Mesendoderm (in vitro differentiated cells): ENCODE measurements at regions not wholly inside any gene's neighbourhood (a gene's known extent, or its start where the extent isn't known, plus 50 kb on each side); places are given as distances from the start of the nearest gene placed in this dataset.

Source experiments
- DNase-seq: peaks from one replicate; pipeline ENCODE4 v3.0.0; 2013
- H2AK5ac ChIP-seq: 2 replicates; pipeline ENCODE4 v1.6.1; 2013; ENCODE audit warnings: low read length, inconsistent platforms
- H2BK120ac ChIP-seq: 2 replicates; pipeline ENCODE4 v1.6.1; 2013; ENCODE audit warnings: low read depth, mild to moderate bottlenecking, low read length, moderate library complexity, mixed read lengths
- H2BK15ac ChIP-seq: replicated peaks from 2 replicates; pipeline ENCODE4 v1.6.1; 2013; ENCODE audit warnings: low read depth, mild to moderate bottlenecking, moderate library complexity
- H2BK5ac ChIP-seq: 2 replicates; pipeline ENCODE4 v1.6.1; 2013; ENCODE audit warnings: low read length, inconsistent platforms
- H3K18ac ChIP-seq: 2 replicates; pipeline ENCODE4 v1.6.1; 2013; ENCODE audit warnings: mild to moderate bottlenecking, low read length, mixed read lengths
- H3K23ac ChIP-seq: one replicate; pipeline ENCODE4 v1.6.1; 2013; ENCODE audit warnings: low read length
- H3K27ac ChIP-seq: 2 replicates; pipeline ENCODE4 v1.5.1; 2013; ENCODE audit warnings: low read depth, mild to moderate bottlenecking, inconsistent platforms, low read length, moderate library complexity
- H3K27me3 ChIP-seq: 2 replicates; pipeline ENCODE4 v1.6.1; 2013; ENCODE audit warnings: low read length, control low read depth, mild to moderate bottlenecking, inconsistent platforms; ENCODE audit not compliant: insufficient read depth, poor library complexity
- H3K36me3 ChIP-seq: 2 replicates; pipeline ENCODE4 v1.6.1; 2013; ENCODE audit warnings: low read length, inconsistent platforms; ENCODE audit not compliant: control insufficient read depth, insufficient read depth
- H3K4ac ChIP-seq: one replicate; pipeline ENCODE4 v1.6.1; 2013; ENCODE audit warnings: low read depth, mild to moderate bottlenecking, low read length, moderate library complexity
- H3K4me1 ChIP-seq: 2 replicates; pipeline ENCODE4 v1.6.1; 2013; ENCODE audit warnings: low read depth, low read length, inconsistent platforms; ENCODE audit not compliant: control insufficient read depth
- H3K4me2 ChIP-seq: 2 replicates; pipeline ENCODE4 v1.6.1; 2013; ENCODE audit warnings: low read length
- H3K4me3 ChIP-seq: 2 replicates; pipeline ENCODE4 v1.5.1; 2013; ENCODE audit warnings: mild to moderate bottlenecking, low read length
- H3K56ac ChIP-seq: one replicate; pipeline ENCODE4 v1.6.1; 2013; ENCODE audit warnings: low read length
- H3K79me1 ChIP-seq: 2 replicates; pipeline ENCODE4 v1.6.1; 2013; ENCODE audit warnings: low read length, inconsistent platforms
- H3K79me2 ChIP-seq: 2 replicates; pipeline ENCODE4 v1.6.1; 2013; ENCODE audit warnings: mild to moderate bottlenecking, low read length; ENCODE audit not compliant: control insufficient read depth, insufficient read depth
- H3K9ac ChIP-seq: 2 replicates; pipeline ENCODE4 v1.6.1; 2013; ENCODE audit warnings: low read length, inconsistent platforms
- H4K5ac ChIP-seq: one replicate; pipeline ENCODE4 v1.6.1; 2013; ENCODE audit warnings: low read length
- H4K8ac ChIP-seq: one replicate; pipeline ENCODE4 v1.6.1; 2013; ENCODE audit warnings: low read depth, mild to moderate bottlenecking, control low read depth, low read length, moderate library complexity
- WGBS: extraction: QIAGEN DNeasy Blood & Tissue Kit; methylation state at CpG from one replicate; pipeline ENCODE4 v1.1.7; 2013; ENCODE audit warnings: low lambda C conversion rate, missing lambda C conversion rate; ENCODE audit not compliant: insufficient coverage; ENCODE audit errors: extremely low coverage; 5-methylcytosine and 5-hydroxymethylcytosine counted together

- no peak overlapping the region for H2AK5ac ChIP-seq
- no peaks in the 10 kb centered on the region for H3K27me3 ChIP-seq
- H3K4me2 ChIP-seq = no peak overlapping the region
- no peak overlapping the region for H3K4ac ChIP-seq
- no peak overlapping the region for H3K9ac ChIP-seq
- no peak overlapping the region for H4K5ac ChIP-seq
- no peaks in the 10 kb centered on the region for H3K79me1 ChIP-seq
- H3K23ac ChIP-seq = no peak overlapping the region
- no peak overlapping the region for H2BK5ac ChIP-seq
- no peak overlapping the region for H3K4me3 ChIP-seq
- no peak overlapping the region for H2BK120ac ChIP-seq
- DNase-seq = peak; percentile 33
- no peak overlapping the region for H3K27ac ChIP-seq
- H2BK15ac ChIP-seq = no peak overlapping the region
- no CpG with 5 or more reads among the region's 1 CpG for WGBS
- no peak overlapping the region for H3K56ac ChIP-seq
- H4K8ac ChIP-seq = no peak overlapping the region
- no peaks in the 10 kb centered on the region for H3K4me1 ChIP-seq
- no peaks in the 10 kb centered on the region for H3K36me3 ChIP-seq
- H3K79me2 ChIP-seq = no peaks in the 10 kb centered on the region
- no peak overlapping the region for H3K18ac ChIP-seq
Measured at GRCh38 chr11:38718659-38719058, 2120.6 kb upstream of the RAG2 start.

GRCh38 chr11:38718049-38718448, 2120.0 kb upstream of the RAG2 start:
- no peak overlapping the region for H2BK15ac ChIP-seq
- no peak overlapping the region for H2AK5ac ChIP-seq
- H3K4me3 ChIP-seq = no peak overlapping the region
- H2BK120ac ChIP-seq = no peak overlapping the region
- no peak overlapping the region for H3K27ac ChIP-seq
- no peak overlapping the region for H3K18ac ChIP-seq
- no peak overlapping the region for H3K4me2 ChIP-seq
- H3K9ac ChIP-seq = no peak overlapping the region
- no peaks in the 10 kb centered on the region for H3K79me2 ChIP-seq
- no peaks in the 10 kb centered on the region for H3K79me1 ChIP-seq
- no CpG with 5 or more reads among the region's 2 CpGs for WGBS
- H3K36me3 ChIP-seq = no peaks in the 10 kb centered on the region
- H4K5ac ChIP-seq = no peak overlapping the region
- H3K56ac ChIP-seq = no peak overlapping the region
- no peak overlapping the region for H3K23ac ChIP-seq
- no peak overlapping the region for H2BK5ac ChIP-seq
- no peak overlapping the region for H3K4ac ChIP-seq
- DNase-seq = peak; percentile 42
- H3K27me3 ChIP-seq = no peaks in the 10 kb centered on the region
- H4K8ac ChIP-seq = no peak overlapping the region
- H3K4me1 ChIP-seq = no peaks in the 10 kb centered on the region

DNA sequence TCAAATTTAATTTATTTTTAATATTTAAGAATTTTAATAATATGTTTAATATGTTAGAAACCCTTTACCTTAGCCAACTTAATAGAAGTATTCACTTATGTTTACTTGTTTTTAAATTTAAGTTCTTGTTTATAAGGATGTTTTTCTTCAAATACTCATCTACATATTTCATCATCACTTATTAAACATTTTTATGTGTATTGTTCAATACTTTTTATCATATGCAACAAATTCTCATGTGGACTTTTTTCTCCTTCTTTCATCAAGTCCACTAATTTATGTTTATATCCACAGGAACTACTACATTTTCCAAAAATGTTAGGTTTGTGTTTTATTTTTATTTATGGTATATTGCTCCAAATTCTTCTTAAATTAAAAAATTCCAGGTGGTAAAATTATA, 2113.1 kb upstream of the RAG2 start:
- H4K8ac ChIP-seq = no peak overlapping the region
- no peak overlapping the region for H3K9ac ChIP-seq
- H2BK15ac ChIP-seq = no peak overlapping the region
- no peak overlapping the region for H3K4ac ChIP-seq
- H2AK5ac ChIP-seq = no peak overlapping the region
- no peak overlapping the region for H4K5ac ChIP-seq
- H3K18ac ChIP-seq = no peak overlapping the region
- no peak overlapping the region for H3K56ac ChIP-seq
- no peaks in the 10 kb centered on the region for H3K27me3 ChIP-seq
- H3K4me3 ChIP-seq = no peak overlapping the region
- no peaks in the 10 kb centered on the region for H3K79me2 ChIP-seq
- no peak for DNase-seq
- no peak overlapping the region for H2BK5ac ChIP-seq
- H3K4me2 ChIP-seq = no peak overlapping the region
- H3K27ac ChIP-seq = no peak overlapping the region
- H3K79me1 ChIP-seq = no peaks in the 10 kb centered on the region
- H3K36me3 ChIP-seq = no peaks in the 10 kb centered on the region
- no peaks in the 10 kb centered on the region for H3K4me1 ChIP-seq
- H3K23ac ChIP-seq = no peak overlapping the region
- no peak overlapping the region for H2BK120ac ChIP-seq

GRCh38 chr11:38710262-38710661, 2112.2 kb upstream of the RAG2 start:
- H3K27ac ChIP-seq = no peak overlapping the region
- no peaks in the 10 kb centered on the region for H3K36me3 ChIP-seq
- H2AK5ac ChIP-seq = no peak overlapping the region
- H3K18ac ChIP-seq = no peak overlapping the region
- no peak overlapping the region for H3K4me3 ChIP-seq
- H3K79me2 ChIP-seq = no peaks in the 10 kb centered on the region
- H3K4ac ChIP-seq = no peak overlapping the region
- H3K79me1 ChIP-seq = no peaks in the 10 kb centered on the region
- no peak overlapping the region for H4K5ac ChIP-seq
- DNase-seq = no peak
- no peaks in the 10 kb centered on the region for H3K4me1 ChIP-seq
- no peak overlapping the region for H2BK15ac ChIP-seq
- H3K4me2 ChIP-seq = no peak overlapping the region
- no peaks in the 10 kb centered on the region for H3K27me3 ChIP-seq
- H3K56ac ChIP-seq = no peak overlapping the region
- H3K23ac ChIP-seq = no peak overlapping the region
- no CpG with 5 or more reads among the region's 5 CpGs for WGBS
- no peak overlapping the region for H2BK5ac ChIP-seq
- H4K8ac ChIP-seq = no peak overlapping the region
- no peak overlapping the region for H3K9ac ChIP-seq
- no peak overlapping the region for H2BK120ac ChIP-seq

DNA sequence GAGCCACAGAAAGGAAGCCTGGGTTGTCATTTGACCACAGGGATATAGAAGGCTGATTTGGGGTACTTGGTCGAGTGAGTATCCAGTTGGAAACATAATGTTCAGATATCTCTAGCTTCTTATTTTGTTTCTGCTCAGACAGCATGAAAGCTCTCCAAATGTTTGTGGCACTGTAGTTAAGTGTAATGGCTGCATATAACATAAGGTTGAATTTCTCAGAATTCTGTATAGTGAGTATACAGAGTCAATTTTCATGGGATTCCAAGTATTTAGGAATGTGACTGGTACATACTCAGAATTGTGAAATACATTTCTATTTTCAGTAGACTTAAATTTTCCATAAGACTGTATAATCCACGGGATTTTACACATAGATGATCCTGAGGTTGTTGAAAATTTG, 2102.1 kb upstream of the RAG2 start:
- Histone ChIP-seq H2BK5ac (no peak overlapping the region), H3K9ac (no peak overlapping the region), H4K8ac (no peak overlapping the region), H3K56ac (no peak overlapping the region), H3K4me3 (no peak overlapping the region), H3K27me3 (no peaks in the 10 kb centered on the region), H3K4me2 (no peak overlapping the region), H3K23ac (no peak overlapping the region), H3K79me2 (no peaks in the 10 kb centered on the region), H4K5ac (no peak overlapping the region), H3K4me1 (no peaks in the 10 kb centered on the region), H3K18ac (no peak overlapping the region), H2BK15ac (no peak overlapping the region), H2BK120ac (no peak overlapping the region), H2AK5ac (no peak overlapping the region), H3K79me1 (no peaks in the 10 kb centered on the region), H3K36me3 (no peaks in the 10 kb centered on the region), H3K27ac (no peak overlapping the region), H3K4ac (no peak overlapping the region)
- WGBS = no CpG with 5 or more reads among the region's 2 CpGs
- DNase-seq = no peak

DNA sequence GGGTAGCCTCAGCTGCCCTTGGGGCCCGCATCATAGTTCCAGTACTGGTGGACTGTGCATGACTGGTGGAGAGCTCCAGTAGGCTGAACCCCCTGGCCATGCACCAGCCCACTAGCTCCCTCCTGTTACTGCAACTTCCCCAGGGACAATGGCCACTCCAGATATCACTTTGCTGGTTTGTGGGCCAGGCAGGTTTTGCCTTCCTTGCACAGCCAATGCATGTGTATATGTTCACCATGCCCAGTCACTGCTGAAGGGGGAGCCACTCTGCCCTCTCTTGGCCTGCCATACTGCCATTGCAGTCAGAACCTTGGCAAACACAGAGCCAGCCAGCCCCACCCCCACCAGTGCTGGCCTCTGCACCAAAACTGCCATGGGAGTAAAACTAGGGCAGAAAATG, 2095.3 kb upstream of the RAG2 start:
- Histone ChIP-seq H4K8ac (no peak overlapping the region), H3K79me2 (no peaks in the 10 kb centered on the region), H2BK5ac (no peak overlapping the region), H2BK120ac (no peak overlapping the region), H3K4me2 (no peak overlapping the region), H3K4me3 (no peak overlapping the region), H3K27me3 (no peaks in the 10 kb centered on the region), H3K4me1 (no peaks in the 10 kb centered on the region), H3K23ac (no peak overlapping the region), H3K36me3 (no peaks in the 10 kb centered on the region), H2AK5ac (no peak overlapping the region), H2BK15ac (no peak overlapping the region), H3K79me1 (no peaks in the 10 kb centered on the region), H4K5ac (no peak overlapping the region), H3K27ac (no peak overlapping the region), H3K4ac (no peak overlapping the region), H3K18ac (no peak overlapping the region), H3K9ac (no peak overlapping the region), H3K56ac (no peak overlapping the region)
- DNase-seq = no peak
- WGBS = no CpG with 5 or more reads among the region's 1 CpG
